ENCODE measurements at regions not wholly inside any gene's neighbourhood (a gene's known extent, or its start where the extent isn't known, plus 50 kb on each side); places are given as distances from the start of the nearest gene placed in this dataset.
"Not testable (repeated sequence)": the region's sequence is repeated elsewhere in the genome, so short reads cannot be mapped to it uniquely, and the experiment has no call there.

GRCh38 chr16:55072976-55073375 is 142.3 kb downstream of the IRX5 start:
- Histone ChIP-seq H3K36me3 (replicated peaks; ENCODE audit: insufficient read depth, low read depth) (no peaks in the 10 kb centered on the region), H2AFZ (no peak overlapping the region), H4K20me1 (ENCODE audit: insufficient read depth, poor library complexity, severe bottlenecking) (no peaks in the 10 kb centered on the region), H3K4me2 (no peak overlapping the region), H3K79me2 (no peaks in the 10 kb centered on the region), H3K27ac (no peak overlapping the region), H3K9me2 (replicated peaks; ENCODE audit: insufficient read depth) (no peaks in the 10 kb centered on the region), H3K27me3 (no peaks in the 10 kb centered on the region), H3K4me3 (no peak overlapping the region), H3K9me3 (ENCODE audit: low read depth) (no peaks in the 10 kb centered on the region), H3K4me1 (ENCODE audit: insufficient read depth) (peaks cover 6% of the 10 kb centered on the region)
- TF ChIP-seq CTCF (IDR thresholded peaks at IDR 0.05; ENCODE audit: poor library complexity) (no peak), EZH2 (IDR thresholded peaks at IDR 0.05; ENCODE audit: borderline replicate concordance) (no peak), EZH2phosphoT487 (IDR thresholded peaks at IDR 0.05; ENCODE audit: low read depth, severe bottlenecking, unreplicated experiment) (no peak)
- WGBS (ENCODE audit: low lambda C conversion rate, missing lambda C conversion rate) = 100% methylated on average over 1 of the region's 1 CpG
- DNase-seq (ENCODE audit: low spot score) = no peak

- TF ChIP-seq EZH2 (IDR thresholded peaks at IDR 0.05; ENCODE audit: borderline replicate concordance) = no peak
- TF ChIP-seq EZH2phosphoT487 (IDR thresholded peaks at IDR 0.05; ENCODE audit: low read depth, severe bottlenecking, unreplicated experiment) = no peak
- Histone ChIP-seq H2AFZ (no peak overlapping the region), H3K9me3 (ENCODE audit: low read depth) (no peaks in the 10 kb centered on the region), H3K36me3 (replicated peaks; ENCODE audit: insufficient read depth, low read depth) (no peaks in the 10 kb centered on the region), H3K9me2 (replicated peaks; ENCODE audit: insufficient read depth) (no peaks in the 10 kb centered on the region), H3K4me2 (no peak overlapping the region), H3K27me3 (no peaks in the 10 kb centered on the region), H3K4me3 (no peak overlapping the region), H3K4me1 (ENCODE audit: insufficient read depth) (peaks cover 6% of the 10 kb centered on the region), H3K79me2 (no peaks in the 10 kb centered on the region), H4K20me1 (ENCODE audit: insufficient read depth, poor library complexity, severe bottlenecking) (no peaks in the 10 kb centered on the region), H3K27ac (no peak overlapping the region)
- DNase-seq (ENCODE audit: low spot score) = no peak
- WGBS (ENCODE audit: low lambda C conversion rate, missing lambda C conversion rate) = 95% methylated on average over 4 of the region's 4 CpGs
Observed at GRCh38 chr16:55073830-55074229, 143.2 kb downstream of the IRX5 start.

- H3K4me1 ChIP-seq (ENCODE audit: insufficient read depth); H3K27me3 ChIP-seq; H3K27ac ChIP-seq; H3K9me2 ChIP-seq (replicated peaks; ENCODE audit: insufficient read depth); DNase-seq (ENCODE audit: low spot score); H3K79me2 ChIP-seq; H2AFZ ChIP-seq; H4K20me1 ChIP-seq (ENCODE audit: insufficient read depth, poor library complexity, severe bottlenecking); H3K9me3 ChIP-seq (ENCODE audit: low read depth); H3K36me3 ChIP-seq (replicated peaks; ENCODE audit: insufficient read depth, low read depth); H3K4me3 ChIP-seq; H3K4me2 ChIP-seq: not testable (repeated sequence)
- WGBS (ENCODE audit: low lambda C conversion rate, missing lambda C conversion rate) = 86% methylated on average over 7 of the region's 7 CpGs
Observed at GRCh38 chr16:55075208-55075607, 144.5 kb downstream of the IRX5 start.

GRCh38 chr16:55076053-55076452 is 145.4 kb downstream of the IRX5 start:
- no peaks in the 10 kb centered on the region for H3K9me2 ChIP-seq (replicated peaks; ENCODE audit: insufficient read depth)
- no peaks in the 10 kb centered on the region for H4K20me1 ChIP-seq (ENCODE audit: insufficient read depth, poor library complexity, severe bottlenecking)
- WGBS (ENCODE audit: low lambda C conversion rate, missing lambda C conversion rate) = 58% methylated on average over 1 of the region's 1 CpG
- no peak overlapping the region for H3K27ac ChIP-seq
- no peak overlapping the region for H3K4me3 ChIP-seq
- DNase-seq (ENCODE audit: low spot score) = no peak
- no peak overlapping the region for H2AFZ ChIP-seq
- H3K27me3 ChIP-seq = no peaks in the 10 kb centered on the region
- H3K4me2 ChIP-seq = no peak overlapping the region
- peaks cover 3% of the 10 kb centered on the region for H3K4me1 ChIP-seq (ENCODE audit: insufficient read depth)
- TF ChIP-seq CTCF (IDR thresholded peaks at IDR 0.05; ENCODE audit: poor library complexity) (no peak), EZH2phosphoT487 (IDR thresholded peaks at IDR 0.05; ENCODE audit: low read depth, severe bottlenecking, unreplicated experiment) (no peak), EZH2 (IDR thresholded peaks at IDR 0.05; ENCODE audit: borderline replicate concordance) (no peak)
- H3K9me3 ChIP-seq (ENCODE audit: low read depth) = no peaks in the 10 kb centered on the region
- H3K36me3 ChIP-seq (replicated peaks; ENCODE audit: insufficient read depth, low read depth) = no peaks in the 10 kb centered on the region
- no peaks in the 10 kb centered on the region for H3K79me2 ChIP-seq
